K562 (cell line): ENCODE measurements at regions not wholly inside any gene's neighbourhood (a gene's known extent, or its start where the extent isn't known, plus 50 kb on each side); places are given as distances from the start of the nearest gene placed in this dataset.

Source experiments
- CBX5 ChIP-seq: IDR thresholded peaks from 2 replicates; pipeline ENCODE4 v1.6.1; 2014; ENCODE audit warnings: low read depth, borderline replicate concordance
- CTCF ChIP-seq, 3 experiments: IDR thresholded peaks in 2 of 3; conservative IDR thresholded peaks in 1 of 3; 2 replicates each; pipeline ENCODE4 v1.5.1; 2011 to 2012; ENCODE audit warnings: low read length in 3 of 3, mild to moderate bottlenecking in 3 of 3, control low read depth in 2 of 3, improper control_type of control experiment in 1 of 3, inconsistent platforms in 1 of 3, low read depth in 1 of 3, mixed read lengths in 1 of 3, moderate library complexity in 1 of 3; ENCODE audit not compliant: insufficient read depth in 2 of 3
- EZH2 ChIP-seq: IDR thresholded peaks from 2 replicates; pipeline ENCODE4 v1.6.1; 2012; ENCODE audit warnings: low read depth, mild to moderate bottlenecking, inconsistent platforms, low read length, borderline replicate concordance
- FOXP1 ChIP-seq: sonication (generic); formaldehyde crosslinking; IDR thresholded peaks from 2 replicates; pipeline ENCODE4 v1.8.0; 2022; ENCODE audit warnings: mild to moderate bottlenecking, missing genetic modification reagents
- HCFC1 ChIP-seq: IDR thresholded peaks from 2 replicates; pipeline ENCODE4 v1.6.1; 2012; ENCODE audit warnings: low read depth, low read length, improper control_type of control experiment
- MAX ChIP-seq: sonication (generic); formaldehyde crosslinking; IDR thresholded peaks from 2 replicates; pipeline ENCODE4 v1.9.0; 2022; ENCODE audit warnings: mild to moderate bottlenecking, missing genetic modification reagents
- MAZ ChIP-seq, 2 experiments: fragments of 450-650 bp in 1 of 2; sonication (generic) in 1 of 2; formaldehyde crosslinking; IDR thresholded peaks in 1 of 2; conservative IDR thresholded peaks in 1 of 2; 2 replicates each; pipeline versions ENCODE4 v1.4.0 to v1.5.0; 2020; ENCODE audit warnings: mild to moderate bottlenecking in 1 of 2, missing genetic modification reagents in 1 of 2
- TEAD4 ChIP-seq, 2 experiments: sonication (generic) in 1 of 2; formaldehyde crosslinking in 1 of 2; IDR thresholded peaks; 2 replicates each; pipeline versions ENCODE4 v1.6.1 to v1.8.0; 2012 to 2022; ENCODE audit warnings: borderline replicate concordance in 1 of 2, inconsistent platforms in 1 of 2, low read length in 1 of 2, mild to moderate bottlenecking in 1 of 2, missing genetic modification reagents in 1 of 2
- USF1 ChIP-seq: sonication (generic); formaldehyde crosslinking; IDR thresholded peaks from 2 replicates; pipeline ENCODE4 v1.9.0; 2022; ENCODE audit warnings: mild to moderate bottlenecking, missing genetic modification reagents
- USF2 ChIP-seq: sonication (generic); formaldehyde crosslinking; IDR thresholded peaks from 2 replicates; pipeline ENCODE4 v1.5.0; 2020; ENCODE audit warnings: missing genetic modification reagents

- TF ChIP-seq CTCF (IDR thresholded peaks at IDR 0.05 in 2 of 3, conservative IDR thresholded peaks at IDR 0.05 in 1 of 3; ENCODE audit: insufficient read depth in 2 of 3, low read depth in 1 of 3, low read length in 3 of 3) (no peak), MAX (CRISPR knock-in tag) (no peak), HCFC1 (no peak), USF2 (no peak), MAZ (CRISPR knock-in tag; conservative IDR thresholded peaks at IDR 0.05 in 1 of 2, IDR thresholded peaks at IDR 0.05 in 1 of 2) (no peak), CBX5 (no peak), USF1 (CRISPR knock-in tag) (no peak), EZH2 (no peak), TEAD4 (IDR thresholded peaks at IDR 0.05; ENCODE audit: low read length) (no peak), TEAD4 (CRISPR knock-in tag; IDR thresholded peaks at IDR 0.05; ENCODE audit: borderline replicate concordance) (no peak), FOXP1 (CRISPR knock-in tag) (no peak)
Measured at GRCh38 chr6:144586986-144587385, 301.9 kb downstream of the UTRN start.
